Stomach smooth muscle (tissue), 2 donors: ENCODE measurements at regions not wholly inside any gene's neighbourhood (a gene's known extent, or its start where the extent isn't known, plus 50 kb on each side); places are given as distances from the start of the nearest gene placed in this dataset.
A peak's percentile ranks its signal among the peaks of the same experiment; 100 is the strongest.

ENCODE experiments used
- H3K27ac ChIP-seq: one replicate; pipeline ENCODE4 v1.7.0; 2013; ENCODE audit warnings: mild to moderate bottlenecking, low read length, inconsistent platforms
- H3K27me3 ChIP-seq, 2 donors: one replicate each; pipeline ENCODE4 v1.7.0; 2013; ENCODE audit warnings: low read length in 2 of 2; ENCODE audit not compliant: insufficient read depth in 2 of 2, control insufficient read depth in 1 of 2
- H3K36me3 ChIP-seq, 2 donors: one replicate each; pipeline ENCODE4 v1.7.0; 2013; ENCODE audit warnings: low read length in 2 of 2; ENCODE audit not compliant: control insufficient read depth in 2 of 2, insufficient read depth in 2 of 2
- H3K4me1 ChIP-seq: one replicate; pipeline ENCODE4 v1.7.0; 2013; ENCODE audit warnings: low read length; ENCODE audit not compliant: control insufficient read depth, insufficient read depth
- H3K4me3 ChIP-seq, 2 donors: one replicate each; pipeline ENCODE4 v1.7.0; 2013; ENCODE audit warnings: low read length in 2 of 2
- H3K9ac ChIP-seq, 2 donors: one replicate each; pipeline ENCODE4 v1.7.0; 2013; ENCODE audit warnings: low read length in 2 of 2, mild to moderate bottlenecking in 1 of 2
- H3K9me3 ChIP-seq, 2 donors: one replicate each; pipeline ENCODE4 v1.7.0; 2013; ENCODE audit warnings: low read length in 2 of 2; ENCODE audit not compliant: control insufficient read depth in 2 of 2
- donor health status: healthy.
- donor health status: Pancreatic carcinoma.

GRCh38 chr1:73617145-73617544 lies 580.8 kb downstream of the LRRIQ3 start:
- no peaks in the 10 kb centered on the region for H3K27me3 ChIP-seq
- H3K9me3 ChIP-seq: no peaks in the 10 kb centered on the region
- no peak overlapping the region for H3K4me3 ChIP-seq

GRCh38 chr1:73611681-73612080 lies 586.3 kb downstream of the LRRIQ3 start:
- Histone ChIP-seq H3K9me3 (no peaks in the 10 kb centered on the region), H3K27ac (no peak overlapping the region), H3K27me3 (no peaks in the 10 kb centered on the region), H3K4me1 (no peaks in the 10 kb centered on the region), H3K36me3 (no peaks in the 10 kb centered on the region), H3K9ac (no peak overlapping the region), H3K4me3 (no peak overlapping the region)

More at GRCh38 chr1:73617145-73617544, 580.8 kb downstream of the LRRIQ3 start:
- Histone ChIP-seq H3K36me3 (no peaks in the 10 kb centered on the region), H3K9ac (no peak overlapping the region), H3K27ac (no peak overlapping the region), H3K4me1 (no peaks in the 10 kb centered on the region)

- Histone ChIP-seq H3K4me1 (no peaks in the 10 kb centered on the region), H3K36me3 (no peaks in the 10 kb centered on the region), H3K9ac (no peak overlapping the region), H3K27ac (no peak overlapping the region), H3K9me3 (no peaks in the 10 kb centered on the region), H3K4me3 (no peak overlapping the region), H3K27me3 (no peaks in the 10 kb centered on the region)
Measured at GRCh38 chr1:73604739-73605138, 593.2 kb downstream of the LRRIQ3 start.

GRCh38 chr1:73604211-73604610 lies 593.8 kb downstream of the LRRIQ3 start:
- H3K27ac ChIP-seq: no peak overlapping the region
- no peaks in the 10 kb centered on the region for H3K36me3 ChIP-seq
- no peaks in the 10 kb centered on the region for H3K4me1 ChIP-seq
- H3K9me3 ChIP-seq: no peaks in the 10 kb centered on the region
- H3K4me3 ChIP-seq: no peak overlapping the region
- no peaks in the 10 kb centered on the region for H3K27me3 ChIP-seq
- no peak overlapping the region for H3K9ac ChIP-seq

DNA sequence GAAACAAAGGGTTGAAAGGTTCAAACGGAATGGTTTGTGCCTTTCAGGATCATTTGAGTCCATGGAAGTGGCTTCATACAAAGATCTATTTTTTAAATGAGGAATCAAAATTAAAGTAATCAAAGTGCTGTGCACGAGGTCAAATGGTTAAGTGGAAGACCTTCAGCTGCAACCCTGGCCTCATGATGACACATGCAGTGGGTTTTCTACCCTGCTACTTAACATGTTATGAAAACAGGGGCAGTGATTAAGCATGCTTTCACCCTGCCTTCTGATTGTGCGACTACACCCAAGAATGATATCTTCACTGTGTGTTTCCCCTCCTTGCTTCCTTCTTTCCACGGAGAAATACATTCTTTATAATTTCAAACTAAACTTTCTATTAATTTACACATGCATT lies 604.2 kb downstream of the LRRIQ3 start:
- Histone ChIP-seq H3K27ac (no peak overlapping the region), H3K9ac (no peak overlapping the region), H3K4me1 (no peaks in the 10 kb centered on the region), H3K9me3 (no peaks in the 10 kb centered on the region), H3K36me3 (no peaks in the 10 kb centered on the region), H3K4me3 (peak overlapping the region in 1 of 2 donors; percentile 16), H3K27me3 (no peaks in the 10 kb centered on the region)

DNA sequence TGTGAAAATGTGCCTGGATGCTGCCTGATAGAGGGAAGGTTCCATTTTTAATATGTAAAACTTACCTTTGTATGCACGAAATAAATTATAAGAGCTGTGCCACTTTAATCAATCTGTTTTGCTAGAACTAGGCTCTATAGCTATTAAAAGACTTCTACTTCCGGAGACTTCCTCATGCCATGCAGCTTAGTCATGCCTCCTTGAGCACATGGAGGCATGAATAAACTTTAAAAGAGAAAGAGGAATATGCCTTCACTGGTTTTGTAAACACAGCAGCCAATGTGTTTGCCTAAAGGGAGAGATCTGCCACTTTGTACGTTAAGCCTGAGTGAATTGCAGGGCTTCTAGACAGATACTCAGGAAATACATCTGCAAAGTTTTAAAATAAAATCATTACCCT lies 604.6 kb downstream of the LRRIQ3 start:
- Histone ChIP-seq H3K9ac (no peak overlapping the region), H3K27ac (no peak overlapping the region), H3K36me3 (no peaks in the 10 kb centered on the region), H3K4me3 (peak overlapping the region in 1 of 2 donors; percentile 16), H3K4me1 (no peaks in the 10 kb centered on the region), H3K9me3 (no peaks in the 10 kb centered on the region), H3K27me3 (no peaks in the 10 kb centered on the region)

DNA sequence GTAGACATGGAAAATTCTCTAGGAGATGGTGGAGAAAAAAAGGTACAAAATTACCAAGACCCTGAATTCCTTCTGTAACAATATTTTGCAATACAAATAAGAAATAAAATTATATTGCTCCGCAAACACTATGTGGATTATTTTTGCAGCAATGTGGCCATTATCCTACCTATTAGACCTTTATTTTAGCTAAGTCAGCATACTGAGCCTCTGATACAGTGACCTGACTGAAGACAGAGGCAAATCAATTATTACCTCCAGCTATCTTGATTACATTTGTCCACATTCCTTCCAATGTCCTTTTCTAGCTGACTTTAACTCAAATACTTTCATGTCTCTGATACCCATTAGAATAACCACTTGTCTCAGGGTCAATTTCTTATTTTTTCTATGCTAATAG lies 610.9 kb downstream of the LRRIQ3 start:
- no peaks in the 10 kb centered on the region for H3K36me3 ChIP-seq
- no peaks in the 10 kb centered on the region for H3K4me1 ChIP-seq
- H3K27ac ChIP-seq: no peak overlapping the region
- H3K27me3 ChIP-seq: no peaks in the 10 kb centered on the region
- H3K9me3 ChIP-seq: no peaks in the 10 kb centered on the region
- H3K9ac ChIP-seq: no peak overlapping the region
- H3K4me3 ChIP-seq: no peak overlapping the region

GRCh38 chr1:73577206-73577605 lies 620.8 kb downstream of the LRRIQ3 start:
- Histone ChIP-seq H3K9me3 (no peaks in the 10 kb centered on the region), H3K36me3 (no peaks in the 10 kb centered on the region), H3K4me3 (no peak overlapping the region), H3K9ac (no peak overlapping the region), H3K27me3 (no peaks in the 10 kb centered on the region), H3K27ac (no peak overlapping the region), H3K4me1 (no peaks in the 10 kb centered on the region)

- no peak overlapping the region for H3K9ac ChIP-seq
Measured at GRCh38 chr1:73576083-73576482, 621.9 kb downstream of the LRRIQ3 start.

GRCh38 chr1:73564294-73564693 lies 633.7 kb downstream of the LRRIQ3 start:
- Histone ChIP-seq H3K27me3 (no peaks in the 10 kb centered on the region), H3K9ac (no peak overlapping the region), H3K4me1 (no peaks in the 10 kb centered on the region), H3K4me3 (no peak overlapping the region), H3K27ac (no peak overlapping the region), H3K9me3 (no peaks in the 10 kb centered on the region), H3K36me3 (no peaks in the 10 kb centered on the region)

More at GRCh38 chr1:73576083-73576482, 621.9 kb downstream of the LRRIQ3 start:
- H3K9me3 ChIP-seq: no peaks in the 10 kb centered on the region
- H3K27ac ChIP-seq: no peak overlapping the region
- H3K4me3 ChIP-seq: no peak overlapping the region
- no peaks in the 10 kb centered on the region for H3K27me3 ChIP-seq
- H3K4me1 ChIP-seq: no peaks in the 10 kb centered on the region
- H3K36me3 ChIP-seq: no peaks in the 10 kb centered on the region

DNA sequence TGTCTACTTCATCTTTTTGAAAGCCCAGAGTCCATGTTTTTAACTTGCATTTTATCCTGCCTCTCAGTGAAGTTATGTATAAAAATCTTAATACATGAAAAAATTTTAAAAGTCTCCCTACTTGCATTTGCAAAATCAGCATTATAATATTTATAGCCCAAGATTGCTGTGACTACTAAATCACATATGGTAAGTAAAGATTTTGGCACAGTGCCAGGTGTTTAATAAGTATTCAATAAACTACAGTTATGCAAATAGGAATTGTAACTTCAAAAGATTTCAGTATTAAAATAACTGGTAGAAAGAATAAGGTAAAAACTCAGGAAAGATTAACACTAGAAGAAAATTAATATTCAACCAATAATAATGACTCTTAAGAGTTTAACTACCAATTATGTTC lies 641.7 kb downstream of the LRRIQ3 start:
- Histone ChIP-seq H3K27me3 (no peaks in the 10 kb centered on the region), H3K36me3 (no peaks in the 10 kb centered on the region), H3K4me1 (no peaks in the 10 kb centered on the region), H3K9ac (no peak overlapping the region), H3K4me3 (no peak overlapping the region), H3K27ac (no peak overlapping the region), H3K9me3 (no peaks in the 10 kb centered on the region)
